NCI-H2107 treated with DMSO at 0.1 percent for 48 hours (cell line): ENCODE measurements at regions not wholly inside any gene's neighbourhood (a gene's known extent, or its start where the extent isn't known, plus 50 kb on each side); places are given as distances from the start of the nearest gene placed in this dataset.

Source experiments
- DNase-seq: peaks from one replicate; lab custom pipeline; 2025; ENCODE audit not compliant: unreplicated experiment; lab: John Stamatoyannopoulos, UW

DNA sequence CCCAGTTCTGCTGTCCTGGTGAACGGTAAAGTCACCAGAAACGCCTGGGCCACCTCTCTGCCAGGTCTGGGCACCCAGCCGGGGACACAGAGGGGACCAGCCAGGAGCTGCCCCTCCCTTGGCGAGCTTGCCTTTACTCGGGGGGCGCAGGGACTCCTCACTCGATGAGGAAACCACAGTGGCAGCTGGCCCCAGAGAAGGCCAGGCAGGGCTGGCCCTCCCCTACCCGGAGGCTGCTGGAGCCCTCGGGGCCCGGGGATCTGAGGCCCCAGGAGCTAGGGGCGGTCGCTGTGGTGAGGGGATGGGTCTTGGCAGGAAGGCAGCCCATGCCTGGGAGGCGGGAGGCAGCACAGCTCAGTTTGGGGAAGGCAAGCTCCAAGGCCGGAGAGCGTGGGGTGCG is 80.4 kb upstream of the SLCO4A1 start:
- DNase-seq: no peak

DNA sequence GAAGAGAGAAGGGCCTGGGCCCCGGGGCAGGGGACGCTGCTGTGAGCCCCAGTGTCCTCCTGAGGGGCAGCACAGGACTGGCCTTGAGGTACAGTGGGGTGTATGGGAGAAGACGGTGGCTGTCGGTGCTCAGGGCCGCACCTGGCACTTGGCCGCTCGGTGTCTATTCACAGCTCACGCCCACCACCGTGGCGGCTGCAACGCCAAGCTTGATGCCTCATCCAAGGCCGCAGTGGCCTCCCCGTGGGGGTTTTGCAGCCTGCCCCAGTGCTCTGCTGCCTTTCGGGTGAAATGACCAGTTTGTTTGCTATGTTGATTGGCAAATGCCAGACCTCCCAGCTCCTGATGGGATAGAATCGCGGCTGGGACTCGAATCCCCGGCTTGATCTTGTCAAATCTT is 79.5 kb upstream of the SLCO4A1 start:
- DNase-seq: no peak

GRCh38 chr20:62563561-62563960 is 78.7 kb upstream of the SLCO4A1 start:
- DNase-seq: no peak

- DNase-seq: no peak
Observed at GRCh38 chr20:62564456-62565245, 77.7 kb upstream of the SLCO4A1 start.

- DNase-seq: no peak
Observed at GRCh38 chr20:62566266-62566665, 76.0 kb upstream of the SLCO4A1 start.

- DNase-seq: no peak
Observed at GRCh38 chr20:62566771-62567170, 75.5 kb upstream of the SLCO4A1 start.

DNA sequence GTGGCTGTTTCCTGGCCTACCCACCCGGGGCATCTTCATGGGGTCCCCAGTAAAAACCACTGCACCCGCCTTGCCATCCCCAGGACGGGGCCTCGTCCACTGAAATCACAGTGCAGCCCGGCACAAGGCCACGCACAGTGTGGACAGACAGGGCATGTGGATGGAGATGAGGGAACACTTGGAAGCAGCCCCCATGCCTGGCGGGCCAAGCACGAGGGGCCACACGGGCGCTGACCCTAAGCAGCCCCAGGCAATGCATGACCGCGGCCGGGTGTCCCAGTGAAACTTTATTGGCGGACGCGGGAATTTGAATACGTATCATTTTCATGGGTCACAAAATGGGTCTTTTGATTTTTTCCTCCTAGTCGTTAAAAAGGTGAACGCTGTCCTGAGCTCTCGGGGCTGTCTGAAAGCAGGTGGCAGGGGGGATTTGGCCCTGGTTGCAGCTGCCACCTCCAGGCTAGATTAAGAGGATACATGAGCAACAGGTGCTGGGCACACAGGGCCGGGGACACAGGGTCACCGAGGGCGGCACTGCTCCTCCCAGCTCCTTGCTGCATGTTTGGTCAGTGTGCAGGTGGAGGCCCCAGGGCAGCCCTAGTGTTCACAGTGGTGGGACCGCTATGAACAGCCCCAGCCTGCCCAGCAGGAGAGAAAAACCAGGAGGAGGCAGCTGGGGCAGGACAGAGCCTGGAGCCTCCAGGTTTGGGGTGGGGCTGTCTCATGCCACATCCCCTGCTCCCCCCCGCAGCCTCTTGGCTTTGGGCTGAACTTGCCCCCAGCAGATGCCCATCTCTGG is 74.9 kb upstream of the SLCO4A1 start:
- DNase-seq: no peak

- DNase-seq: no peak
Observed at GRCh38 chr20:62568045-62568389, 74.3 kb upstream of the SLCO4A1 start.

DNA sequence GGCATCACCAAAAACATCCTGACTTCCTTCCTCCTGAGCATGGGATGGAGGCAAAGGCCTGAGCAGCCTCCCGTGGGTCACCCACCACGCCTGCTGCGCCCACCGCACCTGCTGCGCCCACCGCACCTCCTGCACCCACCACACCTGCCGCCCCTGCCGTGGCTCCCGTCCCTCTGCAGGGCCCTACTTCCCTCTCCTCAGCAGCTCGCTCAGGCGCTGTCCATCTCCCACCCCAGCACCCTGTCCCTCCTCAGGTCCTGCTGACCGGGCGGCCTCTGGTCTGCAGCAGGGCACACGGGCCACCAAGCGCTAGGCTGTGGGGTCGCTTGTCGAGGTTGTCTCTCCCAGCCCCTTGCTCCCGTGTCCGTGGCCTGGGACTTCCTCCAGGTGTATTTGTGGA is 72.7 kb upstream of the SLCO4A1 start:
- DNase-seq: no peak

GRCh38 chr20:62570403-62570802 is 71.9 kb upstream of the SLCO4A1 start:
- no peak for DNase-seq

- DNase-seq: no peak
Observed at GRCh38 chr20:62570897-62571668, 71.2 kb upstream of the SLCO4A1 start.

DNA sequence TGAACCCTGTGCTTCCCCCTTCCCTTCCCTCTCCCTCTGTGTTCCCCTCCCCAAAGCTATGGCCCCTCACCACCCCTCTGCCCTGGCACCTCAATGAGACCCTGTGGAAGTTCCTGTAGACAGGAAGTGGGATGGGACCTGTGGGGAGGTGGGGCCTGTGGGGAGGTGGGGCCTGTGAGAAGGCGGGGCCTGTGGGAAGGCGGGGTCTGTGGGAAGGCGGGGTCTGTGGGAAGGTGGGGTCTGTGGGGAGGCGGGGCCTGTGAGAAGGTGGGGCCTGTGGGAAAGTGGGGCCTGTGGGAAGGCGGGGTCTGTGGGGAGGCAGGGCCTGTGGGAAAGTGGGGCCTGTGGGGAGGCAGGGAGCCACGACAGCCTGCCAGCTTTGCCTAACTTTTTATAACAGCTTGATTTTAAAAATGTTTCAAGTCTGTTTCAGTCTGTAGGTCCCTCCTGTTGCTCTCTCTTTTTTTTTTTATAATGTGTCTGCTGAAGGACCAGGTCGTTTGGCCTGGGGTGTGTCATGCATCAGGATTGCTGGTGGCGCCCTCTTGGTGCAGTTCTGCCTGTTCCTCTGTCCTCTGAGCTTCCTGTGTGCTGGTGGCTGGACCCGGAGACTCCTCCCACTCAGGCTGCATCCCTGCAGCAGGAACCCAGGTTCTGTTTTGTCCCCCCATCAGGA is 70.5 kb upstream of the SLCO4A1 start:
- no peak for DNase-seq

DNA sequence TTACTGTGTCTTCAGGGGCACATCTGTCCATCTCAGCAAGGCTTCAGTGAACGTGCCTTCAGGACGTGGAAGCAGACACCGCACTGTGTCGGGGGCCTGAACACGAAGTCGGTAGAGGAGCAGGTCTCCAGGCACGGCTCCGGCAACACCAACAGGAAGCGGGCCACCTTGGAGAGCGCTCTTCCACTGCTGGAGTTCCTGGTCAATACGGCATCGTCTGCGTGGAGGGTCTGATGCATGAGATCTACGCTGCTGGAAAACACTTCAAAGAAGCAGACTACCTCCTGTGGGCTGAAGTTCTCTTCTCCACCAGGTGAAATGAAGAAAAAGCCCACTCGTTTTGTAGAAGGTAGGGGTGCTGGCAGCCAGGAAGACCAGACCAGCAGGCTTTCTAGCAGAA is 69.3 kb upstream of the SLCO4A1 start:
- no peak for DNase-seq

DNA sequence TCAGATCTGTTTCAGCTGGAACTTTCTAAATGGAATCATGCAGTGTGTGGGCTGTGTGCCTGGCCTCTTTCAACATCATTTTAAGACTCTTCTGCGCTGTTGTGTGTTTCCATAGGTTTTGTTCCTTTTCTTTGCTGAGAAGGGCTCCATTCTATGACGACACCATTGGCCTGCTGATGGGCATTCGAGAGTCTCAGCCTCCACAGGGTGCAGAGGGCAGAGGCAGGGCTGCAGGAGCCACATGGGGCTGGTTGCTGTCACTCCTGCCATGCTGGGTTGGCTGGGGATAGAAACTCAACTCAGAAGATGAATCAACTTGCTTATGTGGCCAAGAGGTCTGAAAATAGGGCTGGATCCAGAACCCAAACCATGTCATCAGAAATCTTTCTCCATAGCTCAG is 68.5 kb upstream of the SLCO4A1 start:
- no peak for DNase-seq

DNA sequence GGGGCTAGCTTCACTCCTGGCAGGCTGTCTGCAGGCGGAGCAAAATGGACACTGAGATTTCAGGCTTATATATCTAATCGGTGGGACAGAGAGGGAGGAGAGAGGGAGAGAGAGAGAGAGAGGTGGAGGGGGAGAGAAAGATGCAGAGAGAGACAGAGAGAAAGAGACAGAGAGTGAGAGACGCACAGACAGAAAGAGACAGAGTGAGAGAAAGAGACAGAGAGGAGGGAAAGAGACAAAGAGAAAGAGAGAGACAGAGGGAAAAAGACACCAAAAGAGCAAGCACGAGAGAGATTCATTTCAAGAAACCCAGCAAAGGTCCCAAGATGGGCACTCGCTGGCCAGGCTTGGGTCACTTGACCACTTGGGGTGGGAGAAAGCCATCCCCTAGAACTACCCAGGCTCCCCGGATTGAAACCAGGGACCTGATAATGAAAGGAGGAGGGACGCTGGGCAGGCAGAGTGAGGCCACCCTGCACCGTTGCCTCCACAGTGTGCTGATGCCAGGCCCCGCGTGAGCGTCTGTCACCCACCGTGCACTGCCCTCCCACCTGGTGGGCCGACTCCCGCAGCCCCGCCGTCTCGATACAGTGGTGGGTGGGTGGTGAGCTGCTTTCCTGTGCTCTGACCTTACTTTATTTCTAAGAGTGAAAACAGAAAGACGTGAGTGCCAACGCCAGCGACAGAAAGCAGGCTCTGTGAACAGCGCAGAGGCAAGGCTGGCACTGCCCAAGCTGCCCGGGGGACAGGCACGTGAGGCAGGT is 67.9 kb upstream of the SLCO4A1 start:
- no peak for DNase-seq

DNA sequence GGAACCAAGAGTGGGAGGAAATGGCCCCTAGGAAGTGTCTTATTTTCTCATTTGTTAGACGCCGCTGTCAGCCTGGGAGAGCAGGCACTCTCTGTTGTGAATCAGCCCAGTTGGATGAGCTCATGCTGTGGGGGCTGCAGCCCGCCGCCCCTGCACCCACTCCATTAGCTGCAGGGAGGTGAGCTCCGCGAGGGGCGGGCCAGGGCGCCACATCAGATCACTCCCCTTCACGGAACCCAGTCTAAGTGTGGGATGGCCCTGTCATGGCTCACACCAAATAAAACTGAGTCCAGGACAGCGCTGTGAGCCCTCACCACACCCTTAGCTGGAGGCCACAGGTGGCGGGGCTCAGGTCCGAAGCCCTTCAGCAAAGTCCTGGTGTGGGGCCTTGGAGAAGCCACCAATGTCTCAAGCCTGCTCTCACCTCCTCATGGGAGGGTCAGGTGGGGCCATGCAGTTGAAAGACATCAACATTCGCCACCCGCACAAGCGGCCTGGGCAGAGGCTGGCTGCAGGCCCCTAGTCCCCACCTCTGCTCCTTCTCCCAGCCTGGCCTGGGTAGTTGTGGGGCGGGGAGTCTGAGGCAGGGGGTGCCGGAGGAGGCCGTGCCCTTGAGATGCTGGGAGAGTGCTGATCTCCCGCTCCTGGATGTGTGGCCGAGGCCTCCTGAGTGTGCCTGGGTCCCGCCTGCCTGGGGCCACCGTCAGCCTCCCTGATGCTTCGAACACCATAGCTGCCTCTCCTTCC is 66.2 kb upstream of the SLCO4A1 start:
- DNase-seq: no peak

- no peak for DNase-seq
Observed at GRCh38 chr20:62576815-62577489, 65.4 kb upstream of the SLCO4A1 start.

- peak; percentile 23 for DNase-seq
Observed at GRCh38 chr20:62577490-62577836, 64.8 kb upstream of the SLCO4A1 start.

GRCh38 chr20:62578294-62578897 is 63.9 kb upstream of the SLCO4A1 start:
- no peak for DNase-seq
